ENCODE measurements at regions not wholly inside any gene's neighbourhood (a gene's known extent, or its start where the extent isn't known, plus 50 kb on each side); places are given as distances from the start of the nearest gene placed in this dataset.

DNA sequence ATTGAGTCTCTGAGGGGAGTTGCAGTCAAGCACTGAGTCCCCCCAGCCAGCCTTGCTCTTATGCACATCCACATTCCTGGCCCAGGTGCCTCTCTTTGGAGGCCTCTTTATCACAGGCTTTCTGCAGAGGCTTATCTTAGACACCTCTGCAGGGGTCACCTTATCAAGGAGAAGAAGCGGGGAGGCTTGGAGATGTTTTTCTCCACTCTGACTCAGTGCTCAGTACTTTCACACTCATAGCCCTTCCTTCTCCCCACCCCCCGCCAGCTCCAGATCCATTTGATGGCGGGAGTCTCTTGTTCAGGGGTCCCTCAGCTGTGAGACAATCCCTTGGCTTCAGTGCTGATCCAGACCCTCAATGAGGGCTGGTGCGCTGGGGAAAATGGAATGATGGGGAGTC, 132.1 kb upstream of the TSHZ2 start:
- no peak for TF ChIP-seq POLR2AphosphoS5 (IDR thresholded peaks at IDR 0.05; ENCODE audit: borderline replicate concordance, low read depth, low read length)
- TF ChIP-seq FOXP2 (optimal IDR thresholded peaks at IDR 0.05; ENCODE audit: control extremely low read depth, extremely low read length, insufficient read depth), result no peak
- no peak for TF ChIP-seq EZH2 (IDR thresholded peaks at IDR 0.05)

Measured in SK-N-MC (cell line).